PC-9 (cell line): ENCODE measurements at regions not wholly inside any gene's neighbourhood (a gene's known extent, or its start where the extent isn't known, plus 50 kb on each side); places are given as distances from the start of the nearest gene placed in this dataset.

Source experiments
- EZH2 ChIP-seq: fragments of 200-600 bp; sonication (generic); IDR thresholded peaks from 2 replicates; pipeline ENCODE4 v1.8.0; 2017; ENCODE audit warnings: antibody characterized with exemption, low read depth
- TF ChIP-seq, protein P1 (sequence below): fragments of 200-600 bp; sonication (generic); conservative IDR thresholded peaks from 2 replicates; pipeline ENCODE4 v1.6.1; 2017; ENCODE audit warnings: mixed run types, antibody characterized with exemption, mild to moderate bottlenecking, moderate library complexity

DNA sequence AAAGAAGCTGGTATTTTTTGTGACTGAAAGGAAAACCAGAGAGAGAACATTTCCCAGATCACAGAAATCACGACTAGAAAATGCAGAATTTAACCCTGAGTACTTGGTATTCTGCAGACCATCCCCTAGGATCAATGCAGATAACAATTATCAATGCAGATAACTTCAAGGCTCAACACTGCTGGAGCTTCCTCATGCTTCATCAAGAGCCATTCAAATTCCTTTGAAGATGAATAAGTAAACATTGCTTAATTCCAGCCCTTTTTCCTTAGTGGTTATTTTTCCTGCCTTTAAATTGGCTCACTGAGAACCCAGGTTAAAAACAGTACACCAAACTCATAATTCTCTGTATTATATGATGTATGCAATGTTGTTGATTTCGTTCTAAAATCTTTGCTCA, 370.1 kb upstream of the TLE4 start:
- TF ChIP-seq, protein P1, sequence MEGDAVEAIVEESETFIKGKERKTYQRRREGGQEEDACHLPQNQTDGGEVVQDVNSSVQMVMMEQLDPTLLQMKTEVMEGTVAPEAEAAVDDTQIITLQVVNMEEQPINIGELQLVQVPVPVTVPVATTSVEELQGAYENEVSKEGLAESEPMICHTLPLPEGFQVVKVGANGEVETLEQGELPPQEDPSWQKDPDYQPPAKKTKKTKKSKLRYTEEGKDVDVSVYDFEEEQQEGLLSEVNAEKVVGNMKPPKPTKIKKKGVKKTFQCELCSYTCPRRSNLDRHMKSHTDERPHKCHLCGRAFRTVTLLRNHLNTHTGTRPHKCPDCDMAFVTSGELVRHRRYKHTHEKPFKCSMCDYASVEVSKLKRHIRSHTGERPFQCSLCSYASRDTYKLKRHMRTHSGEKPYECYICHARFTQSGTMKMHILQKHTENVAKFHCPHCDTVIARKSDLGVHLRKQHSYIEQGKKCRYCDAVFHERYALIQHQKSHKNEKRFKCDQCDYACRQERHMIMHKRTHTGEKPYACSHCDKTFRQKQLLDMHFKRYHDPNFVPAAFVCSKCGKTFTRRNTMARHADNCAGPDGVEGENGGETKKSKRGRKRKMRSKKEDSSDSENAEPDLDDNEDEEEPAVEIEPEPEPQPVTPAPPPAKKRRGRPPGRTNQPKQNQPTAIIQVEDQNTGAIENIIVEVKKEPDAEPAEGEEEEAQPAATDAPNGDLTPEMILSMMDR: no peak
- TF ChIP-seq EZH2: no peak
